ENCODE measurements at regions not wholly inside any gene's neighbourhood (a gene's known extent, or its start where the extent isn't known, plus 50 kb on each side); places are given as distances from the start of the nearest gene placed in this dataset.
"Not testable (repeated sequence)": the region's sequence is repeated elsewhere in the genome, so short reads cannot be mapped to it uniquely, and the experiment has no call there.

- DNase-seq (ENCODE audit: low read depth in 3 of 3), result no peak
Observed at GRCh38 chr22:22776121-22776520, 111.5 kb upstream of the IGLL5 start.

GRCh38 chr22:22779213-22779612 is 108.4 kb upstream of the IGLL5 start:
- DNase-seq (ENCODE audit: low read depth in 3 of 3), result no peak

DNA sequence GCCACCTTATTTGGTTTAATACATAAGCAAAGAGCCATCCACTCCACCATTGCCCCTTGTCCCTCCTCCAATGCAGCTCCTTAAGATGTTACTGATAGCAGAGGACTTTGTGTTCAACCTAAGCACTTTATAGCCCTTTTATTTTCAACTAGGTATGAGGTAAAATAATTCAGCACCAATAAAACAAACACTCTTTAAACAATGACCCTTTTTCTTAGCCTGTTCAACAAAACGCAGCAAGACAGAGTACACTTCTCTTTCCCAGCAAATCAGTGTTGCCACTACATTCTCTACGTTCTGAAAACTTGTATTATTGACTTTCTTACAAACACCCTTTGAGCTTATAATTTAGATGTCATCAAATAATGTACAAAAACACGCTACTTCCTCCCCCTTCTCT is 104.0 kb upstream of the IGLL5 start:
- DNase-seq (ENCODE audit: low read depth in 3 of 3), result no peak

DNA sequence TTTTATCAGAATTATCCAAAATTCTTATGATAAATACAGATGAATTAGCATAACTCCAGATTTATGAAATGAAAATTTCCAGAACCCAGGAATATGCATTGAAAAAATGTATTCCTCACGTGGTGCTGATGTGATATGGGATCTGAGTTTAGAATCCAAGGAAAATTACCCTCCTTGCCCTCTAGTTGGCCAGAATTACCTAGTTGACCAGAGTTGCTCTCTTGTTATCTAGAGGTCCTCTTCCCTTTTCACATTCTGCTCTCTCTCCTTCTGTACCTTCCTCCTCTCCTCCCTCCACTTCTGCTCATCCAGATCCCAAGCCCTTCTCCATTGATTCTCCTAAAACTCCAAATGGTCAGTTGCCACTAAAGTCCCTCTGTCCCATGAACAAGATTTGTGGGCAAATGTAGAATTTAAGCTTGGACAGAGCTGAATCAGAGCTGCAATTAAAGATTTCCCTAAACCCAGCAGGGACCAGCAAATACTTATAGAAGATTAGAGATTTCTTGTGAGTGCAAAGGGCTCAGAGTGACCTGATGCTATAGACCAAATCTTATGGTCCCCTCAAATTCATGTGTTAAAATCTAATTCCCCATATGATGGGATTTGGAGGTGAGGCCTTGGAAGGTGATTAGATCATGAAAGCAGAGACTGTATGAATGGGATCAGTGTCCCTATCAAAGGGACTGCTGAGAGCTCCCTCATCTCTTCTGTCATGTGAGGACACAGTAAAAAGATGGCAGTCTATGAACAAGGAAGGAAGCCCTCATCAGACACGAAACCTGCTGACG is 103.2 kb upstream of the IGLL5 start:
- no peak for DNase-seq (ENCODE audit: low read depth in 3 of 3)

GRCh38 chr22:22785316-22786065 is 102.1 kb upstream of the IGLL5 start:
- no peak for DNase-seq (ENCODE audit: low read depth in 3 of 3)

GRCh38 chr22:22786301-22787115 is 101.1 kb upstream of the IGLL5 start:
- no peak for DNase-seq (ENCODE audit: low read depth in 3 of 3)

DNA sequence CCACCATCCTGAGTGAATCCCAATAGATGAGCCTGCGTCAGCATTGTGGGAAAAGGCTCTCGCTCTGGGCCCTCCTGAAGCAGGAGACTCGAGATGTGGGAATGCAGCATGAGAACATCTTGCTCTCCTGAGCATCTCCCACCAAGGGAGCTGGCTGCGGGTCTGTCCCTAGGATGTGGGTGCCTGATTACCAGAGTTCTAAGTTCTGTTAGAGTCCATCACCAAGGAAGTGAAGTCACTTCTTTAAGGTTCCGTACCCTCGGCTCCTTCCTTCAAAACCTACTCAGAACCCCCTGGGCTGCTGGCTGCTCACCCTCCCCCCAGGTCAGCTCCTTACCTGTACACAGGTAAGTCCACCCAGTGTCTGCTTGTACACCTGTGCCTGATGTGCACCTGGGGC is 100.5 kb upstream of the IGLL5 start:
- no peak for DNase-seq (ENCODE audit: low read depth in 3 of 3)

DNA sequence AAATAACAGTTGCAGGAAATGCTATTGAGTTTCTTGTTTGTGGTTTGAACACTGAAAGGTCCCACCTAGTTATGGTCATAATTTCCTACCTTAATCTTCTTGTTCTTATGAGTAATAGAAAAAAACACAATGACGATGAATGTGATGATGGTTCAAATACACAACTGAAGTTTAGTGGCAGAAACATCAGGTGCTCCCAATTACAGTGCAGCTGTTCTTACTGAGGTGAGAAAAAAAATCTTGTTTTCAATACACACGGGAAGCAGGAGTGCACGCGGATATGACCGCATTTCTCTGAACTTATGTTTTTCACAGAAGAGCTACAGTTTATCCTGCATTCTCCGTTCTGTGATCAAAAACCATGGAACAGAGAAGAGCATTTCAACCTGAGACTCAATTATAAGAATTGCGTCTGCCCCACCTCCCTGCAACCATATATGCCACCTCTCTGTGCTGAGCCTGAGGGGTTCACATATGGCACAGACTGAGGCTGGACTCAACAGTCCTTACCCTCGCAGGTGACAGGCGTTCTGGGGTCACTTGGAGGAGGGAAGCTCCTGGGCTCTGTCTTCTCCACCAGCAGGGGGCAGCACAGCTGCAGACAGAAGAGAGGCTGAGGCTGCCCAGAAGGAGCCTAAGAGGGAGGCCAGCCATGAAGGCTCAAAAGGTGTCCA is 99.7 kb upstream of the IGLL5 start:
- peak; percentile 39 to 49 (median 45) for DNase-seq (ENCODE audit: low read depth in 3 of 3)

DNA sequence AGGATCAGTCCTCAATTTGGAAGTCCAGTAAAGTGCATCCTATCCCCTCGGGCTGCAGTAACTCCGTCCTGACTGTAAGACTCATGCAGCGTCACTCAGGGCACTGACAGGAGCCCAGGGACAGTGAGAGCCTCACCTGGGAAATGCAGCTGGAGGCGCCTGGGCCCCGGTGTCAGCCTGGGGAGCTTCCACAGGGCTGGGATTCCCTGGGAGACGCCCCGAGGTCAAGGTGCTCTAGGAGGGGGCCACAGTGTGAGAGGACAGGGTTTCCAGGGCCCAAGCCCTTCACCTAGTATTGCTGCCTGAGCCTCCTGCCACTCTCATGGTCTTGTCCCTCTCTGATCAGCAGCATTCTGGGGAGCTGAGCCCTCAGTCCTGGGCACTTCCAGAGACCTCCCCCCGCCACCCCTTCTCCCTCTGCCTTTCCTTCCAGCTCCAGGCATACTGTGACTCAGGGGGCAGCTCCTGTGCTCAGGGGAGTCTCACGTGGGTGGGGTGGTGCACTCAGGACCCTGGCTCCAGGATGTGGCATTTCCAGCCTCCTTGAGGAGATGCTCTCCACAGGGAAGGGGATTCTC is 99.1 kb upstream of the IGLL5 start:
- no peak for DNase-seq (ENCODE audit: low read depth in 3 of 3)

DNA sequence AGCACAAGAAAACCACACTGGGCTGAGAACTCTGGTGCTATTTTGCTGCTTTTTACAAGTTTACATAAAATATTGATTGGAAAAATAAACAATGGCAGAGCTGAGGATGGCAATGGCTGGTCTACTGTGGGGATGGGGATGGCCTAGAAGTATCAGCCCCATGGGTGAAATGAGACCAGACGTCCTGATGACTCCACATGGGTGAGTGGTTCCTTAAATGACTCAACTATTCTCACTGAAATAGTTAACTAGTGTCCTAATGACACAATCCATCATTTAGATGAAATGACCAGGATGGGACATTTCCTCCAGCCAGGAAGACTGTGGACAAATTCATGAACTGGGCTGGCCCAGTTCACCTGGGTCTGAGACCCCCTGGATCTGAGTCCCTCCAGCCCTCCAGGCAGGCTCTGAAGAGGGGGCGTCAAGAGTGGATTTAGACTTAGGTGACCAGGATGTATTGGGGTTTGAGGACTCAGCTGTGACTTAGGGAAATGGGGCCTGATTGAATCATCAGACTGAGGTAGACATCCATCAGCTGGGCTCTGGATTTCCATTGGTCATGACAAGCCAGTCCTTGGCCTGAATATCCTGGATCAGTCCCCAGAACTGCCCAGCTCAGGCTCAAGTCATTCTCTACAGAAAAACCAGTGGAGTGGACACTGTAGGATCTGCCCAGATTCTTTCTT is 98.2 kb upstream of the IGLL5 start:
- DNase-seq (ENCODE audit: low read depth in 3 of 3), result no peak

DNA sequence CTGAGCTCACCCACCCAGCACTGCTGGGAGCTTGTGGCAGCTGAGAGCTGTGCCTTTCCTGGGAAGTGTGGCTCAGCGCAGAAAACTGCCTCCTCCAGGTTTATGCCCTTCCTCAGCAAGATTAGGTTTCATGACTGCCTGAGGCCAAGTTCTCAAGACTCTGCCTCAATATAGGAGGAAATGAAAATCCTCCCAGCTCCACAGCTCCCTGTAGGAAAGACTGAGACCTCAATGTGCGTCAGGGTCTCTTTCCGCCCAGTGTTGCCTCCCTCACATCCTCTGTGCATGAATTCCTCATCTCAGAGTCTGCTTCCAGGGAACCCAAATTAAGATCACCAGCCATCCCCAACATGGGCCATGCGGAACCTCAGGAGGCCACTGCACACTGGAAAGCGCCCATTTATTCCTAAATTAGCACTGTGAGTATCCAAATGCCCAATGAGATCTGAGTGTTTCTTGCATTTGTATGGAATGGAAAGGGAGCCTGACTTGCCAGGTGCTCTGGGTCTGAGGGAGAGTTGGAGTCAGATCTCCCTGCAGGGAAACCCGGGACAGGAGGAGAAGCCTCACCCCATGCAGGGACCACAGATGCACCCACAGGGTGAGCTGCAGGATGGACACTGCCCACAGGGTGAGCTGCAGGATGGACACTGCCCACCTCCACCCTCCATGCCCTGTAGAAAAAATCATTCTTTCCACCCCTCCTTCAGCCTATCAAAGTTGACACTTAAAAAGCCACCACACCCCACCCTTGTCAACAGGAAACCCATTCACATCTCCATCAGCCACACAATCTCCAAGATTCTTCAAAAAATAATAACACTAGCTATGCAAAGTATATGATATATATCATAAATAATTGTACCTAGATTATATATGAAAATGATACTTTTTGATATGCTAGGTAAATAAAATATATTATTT is 97.4 kb upstream of the IGLL5 start:
- no peak for DNase-seq (ENCODE audit: low read depth in 3 of 3)

GRCh38 chr22:22791438-22792181 is 96.0 kb upstream of the IGLL5 start:
- DNase-seq (ENCODE audit: low read depth in 3 of 3), result no peak

DNA sequence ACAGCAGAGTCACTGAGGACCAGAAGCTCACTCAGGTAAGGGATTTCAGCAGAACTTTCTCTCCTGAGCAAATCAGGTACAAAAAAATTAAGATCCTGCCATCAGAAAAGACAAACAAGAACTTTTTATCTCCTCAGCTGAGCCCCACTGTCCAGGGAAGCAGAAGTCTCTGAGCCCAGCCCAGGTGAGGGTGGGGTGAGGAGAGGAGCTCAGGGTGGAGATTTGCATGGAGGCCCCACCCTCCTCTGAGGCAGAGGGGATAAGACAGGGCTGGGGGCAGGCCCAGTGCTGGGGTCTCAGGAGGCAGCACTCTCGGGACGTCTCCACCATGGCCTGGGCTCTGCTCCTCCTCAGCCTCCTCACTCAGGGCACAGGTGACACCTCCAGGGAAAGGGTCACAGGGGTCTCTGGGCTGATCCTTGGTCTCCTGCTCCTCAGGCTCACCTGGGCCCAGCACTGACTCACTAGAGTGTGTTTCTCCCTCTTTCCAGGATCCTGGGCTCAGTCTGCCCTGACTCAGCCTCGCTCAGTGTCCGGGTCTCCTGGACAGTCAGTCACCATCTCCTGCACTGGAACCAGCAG is 95.3 kb upstream of the IGLL5 start:
- DNase-seq (ENCODE audit: low read depth in 3 of 3), result not testable (repeated sequence)

DNA sequence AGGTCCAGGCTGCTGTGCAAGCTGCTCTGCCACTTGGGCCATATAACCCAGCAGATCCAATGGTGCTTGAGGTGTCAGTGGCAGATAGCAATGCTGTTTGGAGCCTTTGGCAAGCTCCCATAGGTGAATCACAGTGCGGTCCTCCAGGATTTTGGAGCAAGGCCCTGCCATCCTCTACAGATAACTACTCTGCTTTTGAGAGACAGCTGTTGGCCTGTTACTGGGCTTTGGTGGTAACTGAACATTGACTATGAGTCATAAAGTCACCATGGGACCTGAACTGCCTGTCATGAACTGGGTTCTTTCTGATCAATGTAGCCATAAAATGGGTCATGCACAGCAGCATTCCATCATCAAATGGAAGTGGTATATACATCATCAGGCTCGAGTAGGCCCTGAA is 92.0 kb upstream of the IGLL5 start:
- not testable (repeated sequence) for DNase-seq (ENCODE audit: low read depth in 3 of 3)

DNA sequence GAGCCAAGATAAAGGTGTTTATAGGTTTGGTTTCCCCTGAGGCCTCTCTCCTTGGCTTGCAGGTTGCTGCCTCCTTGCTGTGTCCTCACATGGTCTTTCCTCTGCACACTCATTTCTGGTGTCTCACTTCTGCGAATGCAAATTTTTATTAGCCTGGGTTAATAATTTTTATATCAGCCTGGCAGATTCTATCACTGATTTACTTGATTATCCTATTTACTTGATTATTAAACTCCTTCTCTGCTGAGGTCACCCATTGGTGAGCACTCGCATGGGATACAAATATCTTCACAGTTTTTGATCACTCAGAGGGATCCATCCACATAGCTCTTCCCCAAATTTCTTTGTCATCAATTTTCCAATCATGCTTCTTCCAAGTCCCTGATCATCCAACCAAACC is 90.9 kb upstream of the IGLL5 start:
- no peak for DNase-seq (ENCODE audit: low read depth in 3 of 3)

- no peak for DNase-seq (ENCODE audit: low read depth in 3 of 3)
Observed at GRCh38 chr22:22798232-22798616, 89.4 kb upstream of the IGLL5 start.

DNA sequence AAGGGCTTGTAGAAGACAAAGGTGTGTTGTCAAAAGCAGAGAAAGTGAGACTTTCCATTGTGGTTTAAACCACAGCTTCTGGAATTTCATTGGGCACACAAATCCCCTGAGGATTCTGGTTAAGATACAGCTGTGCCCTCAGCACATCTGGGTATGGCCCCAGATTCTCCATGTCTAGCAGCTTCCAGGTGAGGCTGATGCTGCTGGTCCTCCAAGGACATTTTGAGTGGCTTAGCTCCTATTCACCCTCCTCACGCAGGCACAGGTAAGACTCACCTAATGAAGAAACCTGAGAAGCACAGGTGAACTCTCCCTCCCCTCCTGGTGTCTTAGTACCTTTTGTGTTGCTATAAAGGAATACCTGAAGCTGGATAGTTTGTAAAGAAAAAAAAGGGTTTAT is 88.9 kb upstream of the IGLL5 start:
- DNase-seq (ENCODE audit: low read depth in 3 of 3), result no peak

GRCh38 chr22:22799561-22799960 is 88.1 kb upstream of the IGLL5 start:
- DNase-seq (ENCODE audit: low read depth in 3 of 3), result no peak

GRCh38 chr22:22800716-22801115 is 86.9 kb upstream of the IGLL5 start:
- no peak for DNase-seq (ENCODE audit: low read depth in 3 of 3)
